Neuron (in vitro differentiated cells): ENCODE measurements at regions not wholly inside any gene's neighbourhood (a gene's known extent, or its start where the extent isn't known, plus 50 kb on each side); places are given as distances from the start of the nearest gene placed in this dataset.

Experiments
- H2AFZ ChIP-seq: one replicate; pipeline ENCODE4 v1.6.1; 2013; ENCODE audit warnings: low read depth, mild to moderate bottlenecking, inconsistent platforms, low read length, moderate library complexity
- H3K27me3 ChIP-seq: one replicate; pipeline ENCODE4 v1.6.1; 2013; ENCODE audit warnings: low read length; ENCODE audit not compliant: insufficient read depth
- H3K36me3 ChIP-seq: one replicate; pipeline ENCODE4 v1.6.1; 2013; ENCODE audit warnings: low read length; ENCODE audit not compliant: insufficient read depth
- H3K4me1 ChIP-seq: one replicate; pipeline ENCODE4 v1.6.1; 2013; ENCODE audit warnings: low read length; ENCODE audit not compliant: insufficient read depth
- H3K4me3 ChIP-seq: 2 replicates; pipeline ENCODE4 v1.5.1; 2013; ENCODE audit warnings: mild to moderate bottlenecking, low read length, moderate library complexity
- H3K9me3 ChIP-seq: one replicate; pipeline ENCODE4 v1.6.1; 2013; ENCODE audit warnings: low read length

DNA sequence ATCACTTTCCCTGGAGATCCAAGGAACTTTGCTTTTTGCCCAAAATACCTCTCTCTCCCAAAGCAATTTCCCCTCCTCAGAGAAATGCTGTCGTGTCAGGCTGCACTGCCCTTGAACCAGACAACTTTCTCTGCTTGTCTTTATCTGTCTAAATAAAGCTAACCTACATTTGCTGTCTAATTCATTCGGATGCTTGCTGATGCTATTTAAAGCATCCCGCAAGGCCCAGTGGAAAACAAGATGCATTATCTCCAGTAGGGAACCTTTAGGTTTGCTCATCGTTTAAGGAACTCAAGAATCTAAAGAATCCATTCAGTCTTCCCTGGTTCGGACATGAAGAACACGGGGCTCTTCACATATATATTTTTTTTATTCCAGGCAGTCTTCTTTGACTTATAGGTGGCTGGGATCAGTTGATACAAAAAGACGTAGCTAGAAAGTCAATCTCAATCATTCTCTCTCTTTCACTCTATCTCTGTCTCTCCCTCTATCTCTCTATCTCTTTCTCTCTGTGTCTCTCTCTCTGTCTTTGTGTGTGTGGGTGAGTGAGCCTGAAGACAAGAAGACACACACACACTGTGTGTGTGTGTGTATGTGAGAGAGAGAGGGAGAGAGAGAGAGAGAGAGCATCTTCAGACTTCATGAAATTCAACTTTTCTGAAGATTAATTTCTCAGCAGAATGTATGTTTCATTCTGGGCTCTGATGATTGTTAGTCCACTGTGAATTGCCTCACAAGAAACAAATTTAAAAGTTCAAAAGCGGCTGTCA lies 92.8 kb upstream of the MKLN1 start:
- no peaks in the 10 kb centered on the region for H3K36me3 ChIP-seq
- H3K27me3 ChIP-seq: no peaks in the 10 kb centered on the region
- no peaks in the 10 kb centered on the region for H3K9me3 ChIP-seq
- peaks cover 15% of the 10 kb centered on the region for H3K4me1 ChIP-seq
- H3K4me3 ChIP-seq: peak overlapping the region; percentile 41
- peak overlapping the region; percentile 97 for H2AFZ ChIP-seq

DNA sequence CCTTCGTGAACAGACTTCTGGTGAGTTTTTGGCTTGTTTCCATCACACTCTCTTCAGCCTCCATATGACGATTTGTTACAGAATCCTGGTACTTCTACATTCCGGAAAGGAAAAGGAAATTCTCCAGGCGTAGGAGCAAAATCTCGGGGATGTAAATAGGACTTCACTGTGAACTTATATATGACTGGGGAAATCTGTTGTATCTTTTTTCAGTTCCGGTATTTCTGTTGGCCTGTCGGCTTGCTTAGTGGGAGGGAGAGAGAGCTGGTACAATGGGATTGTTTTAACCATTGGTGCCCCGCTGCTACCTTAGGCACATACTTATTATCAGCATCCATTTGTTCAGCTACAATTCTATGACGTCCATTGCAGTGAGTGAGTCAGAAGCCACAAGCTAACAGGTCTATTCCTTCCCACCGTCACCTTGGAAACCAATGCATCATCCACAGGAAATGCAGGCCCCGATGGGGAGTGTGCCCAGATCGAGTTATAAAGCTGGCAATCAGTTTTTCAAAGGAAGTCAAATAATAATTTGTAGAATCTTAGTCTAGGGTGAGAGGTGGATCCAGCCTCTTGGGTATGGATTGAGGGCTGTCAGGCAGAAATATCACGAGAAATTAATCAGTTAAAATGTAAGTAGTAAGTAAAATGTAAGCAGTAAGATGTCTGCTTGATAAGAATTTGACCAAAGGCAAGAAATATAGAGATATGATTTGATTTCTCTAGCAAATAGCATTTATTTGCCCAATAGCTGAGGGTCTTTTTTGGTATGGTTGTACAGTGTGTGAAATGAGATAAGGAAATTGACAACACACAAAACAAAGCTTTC lies 92.0 kb upstream of the MKLN1 start:
- Histone ChIP-seq H3K36me3 (no peaks in the 10 kb centered on the region), H3K4me3 (peak overlapping the region; percentile 41), H3K4me1 (peaks cover 15% of the 10 kb centered on the region), H3K27me3 (no peaks in the 10 kb centered on the region), H2AFZ (peak overlapping the region; percentile 97), H3K9me3 (no peaks in the 10 kb centered on the region)

DNA sequence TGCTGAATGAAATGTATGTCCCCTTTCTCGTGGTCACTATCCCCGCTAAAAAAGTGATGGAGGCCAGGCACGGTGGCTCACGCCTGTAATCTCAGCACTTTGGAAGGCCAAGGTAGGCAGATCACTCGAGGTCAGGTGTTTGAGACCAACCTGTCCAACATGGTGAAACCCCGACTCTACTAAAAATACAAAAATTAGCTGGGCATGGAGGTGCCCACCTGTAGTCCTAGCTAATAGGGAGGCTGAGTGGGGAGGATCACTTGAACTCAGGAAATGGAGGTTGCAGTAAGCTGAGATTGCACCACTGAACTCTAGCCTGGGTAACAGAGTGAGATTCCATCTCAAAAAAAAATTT lies 91.4 kb upstream of the MKLN1 start:
- Histone ChIP-seq H3K9me3 (no peaks in the 10 kb centered on the region), H3K4me1 (peaks cover 15% of the 10 kb centered on the region), H3K36me3 (no peaks in the 10 kb centered on the region), H3K27me3 (no peaks in the 10 kb centered on the region), H3K4me3 (no peak overlapping the region), H2AFZ (peak overlapping the region; percentile 97)

DNA sequence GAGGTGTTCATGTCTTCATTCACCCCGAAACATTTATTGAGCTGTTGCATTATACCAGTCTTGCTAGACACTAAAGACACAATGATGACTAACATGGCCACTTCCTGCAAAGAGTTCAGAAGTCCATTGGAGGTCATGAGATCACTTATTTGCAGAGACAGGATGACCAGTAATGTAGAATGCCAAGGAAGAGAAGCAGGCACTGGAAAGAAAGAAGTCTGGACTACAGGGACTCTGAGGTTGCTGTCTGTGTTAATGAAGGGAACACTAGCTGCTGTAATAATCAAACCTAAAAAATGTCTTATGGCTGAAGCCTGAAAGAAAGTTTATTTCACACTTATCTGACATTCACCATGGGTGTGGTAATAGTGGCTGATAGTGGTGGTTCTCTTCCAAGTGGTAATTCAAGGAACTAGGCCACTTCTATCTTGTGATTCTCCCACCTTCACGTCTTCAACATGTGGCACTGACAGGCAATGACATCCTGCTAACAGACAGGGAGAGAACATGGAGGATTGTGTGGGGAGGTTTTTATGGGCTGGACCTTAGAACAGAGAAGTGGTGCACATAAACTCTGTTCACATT lies 89.2 kb upstream of the MKLN1 start:
- no peaks in the 10 kb centered on the region for H3K9me3 ChIP-seq
- peaks cover 15% of the 10 kb centered on the region for H3K4me1 ChIP-seq
- H3K27me3 ChIP-seq: no peaks in the 10 kb centered on the region
- H2AFZ ChIP-seq: no peak overlapping the region
- H3K36me3 ChIP-seq: no peaks in the 10 kb centered on the region
- H3K4me3 ChIP-seq: no peak overlapping the region

DNA sequence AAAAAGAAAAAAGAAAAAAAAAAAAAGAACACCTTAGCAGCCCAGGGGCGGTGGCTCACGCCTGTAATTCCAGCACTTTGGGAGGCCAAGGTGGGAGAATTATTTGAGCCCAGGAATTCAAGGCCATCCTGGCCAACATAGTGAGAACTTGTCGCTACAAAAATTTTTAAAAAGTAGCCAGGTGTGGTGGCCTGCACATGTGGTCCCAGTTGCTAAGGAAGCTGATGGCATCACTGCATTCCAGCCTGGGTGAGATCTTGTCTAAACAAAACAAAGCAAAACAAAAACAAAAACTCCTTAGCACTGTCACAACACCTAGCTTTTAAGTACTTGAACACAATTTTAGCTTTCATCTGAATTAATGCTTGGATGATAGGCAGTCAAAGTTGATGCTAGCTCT lies 86.3 kb upstream of the MKLN1 start:
- H2AFZ ChIP-seq: no peak overlapping the region
- H3K4me3 ChIP-seq: no peak overlapping the region
- no peaks in the 10 kb centered on the region for H3K36me3 ChIP-seq
- no peaks in the 10 kb centered on the region for H3K9me3 ChIP-seq
- H3K4me1 ChIP-seq: no peaks in the 10 kb centered on the region
- H3K27me3 ChIP-seq: no peaks in the 10 kb centered on the region

DNA sequence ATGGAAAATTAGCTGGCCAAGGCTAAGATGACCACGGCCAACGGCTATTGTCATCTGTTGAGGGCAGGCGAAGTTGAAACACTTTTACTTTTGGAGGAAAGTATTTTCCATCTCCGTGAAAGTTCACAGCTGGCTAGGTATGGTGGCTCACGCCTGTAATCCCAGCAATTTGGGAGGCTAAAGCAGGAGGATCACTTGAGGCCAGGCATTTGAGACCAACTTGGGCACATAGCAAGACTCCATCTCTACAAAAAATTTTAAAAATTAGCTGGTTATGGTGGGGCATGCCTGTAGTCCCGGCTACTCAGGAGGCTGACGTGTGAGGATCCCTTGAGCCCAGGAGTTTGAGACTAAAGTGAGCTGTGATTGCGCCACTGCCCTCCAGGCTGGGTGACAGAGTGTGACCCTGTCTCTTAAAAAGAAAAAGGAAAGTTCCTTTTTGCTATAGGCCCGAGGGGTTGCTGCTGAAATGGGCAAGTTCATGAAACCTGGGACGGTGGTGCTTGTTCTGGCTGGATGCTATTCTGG lies 85.5 kb upstream of the MKLN1 start:
- no peaks in the 10 kb centered on the region for H3K36me3 ChIP-seq
- no peaks in the 10 kb centered on the region for H3K9me3 ChIP-seq
- no peaks in the 10 kb centered on the region for H3K27me3 ChIP-seq
- no peak overlapping the region for H3K4me3 ChIP-seq
- no peaks in the 10 kb centered on the region for H3K4me1 ChIP-seq
- H2AFZ ChIP-seq: no peak overlapping the region

DNA sequence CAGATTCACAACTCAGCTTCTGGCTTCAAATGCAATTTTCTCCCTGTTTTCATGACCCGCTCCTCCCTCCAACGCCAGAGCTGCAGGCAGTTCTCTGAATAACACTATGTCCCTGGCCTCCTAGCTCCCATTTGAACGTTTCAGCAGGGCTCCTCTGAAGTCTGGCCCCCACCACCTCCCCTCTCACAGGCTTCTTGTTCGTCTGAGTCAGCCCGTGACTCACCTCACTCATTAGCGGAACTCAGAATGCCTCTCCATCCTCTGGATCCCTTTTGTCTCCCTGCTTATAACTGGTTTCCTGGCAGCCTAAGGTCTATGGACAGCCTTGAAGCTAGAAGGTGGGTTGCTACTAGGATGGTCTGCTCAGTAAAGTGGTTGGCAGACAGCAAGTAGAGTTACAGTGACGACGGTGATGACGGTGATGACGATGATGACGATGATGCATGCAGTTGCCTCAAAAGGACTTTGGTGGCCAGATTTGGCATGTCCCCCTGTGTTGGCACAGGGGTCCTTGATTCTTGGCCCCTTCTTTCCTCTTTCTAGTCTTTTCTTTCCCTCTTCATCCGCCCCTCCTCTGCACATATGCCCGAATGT lies 83.3 kb upstream of the MKLN1 start:
- no peaks in the 10 kb centered on the region for H3K36me3 ChIP-seq
- H3K9me3 ChIP-seq: no peaks in the 10 kb centered on the region
- no peak overlapping the region for H3K4me3 ChIP-seq
- no peak overlapping the region for H2AFZ ChIP-seq
- no peaks in the 10 kb centered on the region for H3K4me1 ChIP-seq
- no peaks in the 10 kb centered on the region for H3K27me3 ChIP-seq

DNA sequence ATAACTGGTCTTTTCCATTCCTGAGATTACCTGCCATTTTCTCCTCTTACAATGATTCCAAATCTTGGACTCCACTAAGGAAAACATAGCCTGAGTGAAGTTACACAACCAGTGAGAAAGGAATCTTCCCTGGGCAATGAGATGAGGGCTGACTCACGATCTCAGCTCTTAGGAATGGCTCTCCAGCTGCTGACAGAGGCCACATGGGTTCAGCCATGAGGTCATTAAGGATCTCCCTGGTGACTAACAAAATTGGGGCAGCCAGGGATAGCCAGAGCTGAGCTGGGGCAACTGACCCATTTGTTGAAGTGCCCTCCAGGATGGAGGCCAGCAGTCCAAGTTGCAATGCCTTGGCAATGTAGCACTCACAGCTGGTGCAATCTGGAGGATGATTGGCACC lies 78.7 kb upstream of the MKLN1 start:
- H2AFZ ChIP-seq: no peak overlapping the region
- no peaks in the 10 kb centered on the region for H3K9me3 ChIP-seq
- no peak overlapping the region for H3K4me3 ChIP-seq
- H3K4me1 ChIP-seq: no peaks in the 10 kb centered on the region
- H3K27me3 ChIP-seq: no peaks in the 10 kb centered on the region
- no peaks in the 10 kb centered on the region for H3K36me3 ChIP-seq

DNA sequence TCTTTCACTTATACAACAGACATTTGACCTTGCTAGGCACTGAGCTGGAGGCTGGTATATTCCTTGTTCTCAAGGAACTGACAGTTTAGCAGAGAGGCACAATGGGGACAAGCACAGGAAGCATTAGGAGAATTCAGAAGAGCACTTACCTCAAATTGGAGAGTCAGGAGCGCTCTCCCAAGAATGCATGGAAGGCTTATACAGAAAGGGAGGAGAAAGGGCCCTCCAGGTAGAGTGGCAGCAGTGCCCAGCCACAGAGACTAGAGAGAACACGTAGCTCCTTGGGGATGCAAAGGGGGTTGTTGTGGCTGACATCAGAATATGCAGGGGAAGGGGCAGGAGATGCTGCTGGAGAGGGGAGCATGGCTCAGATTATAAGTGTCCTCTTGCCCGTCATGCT lies 78.2 kb upstream of the MKLN1 start:
- no peak overlapping the region for H3K4me3 ChIP-seq
- H3K4me1 ChIP-seq: no peaks in the 10 kb centered on the region
- H3K36me3 ChIP-seq: no peaks in the 10 kb centered on the region
- no peak overlapping the region for H2AFZ ChIP-seq
- no peaks in the 10 kb centered on the region for H3K9me3 ChIP-seq
- H3K27me3 ChIP-seq: no peaks in the 10 kb centered on the region

DNA sequence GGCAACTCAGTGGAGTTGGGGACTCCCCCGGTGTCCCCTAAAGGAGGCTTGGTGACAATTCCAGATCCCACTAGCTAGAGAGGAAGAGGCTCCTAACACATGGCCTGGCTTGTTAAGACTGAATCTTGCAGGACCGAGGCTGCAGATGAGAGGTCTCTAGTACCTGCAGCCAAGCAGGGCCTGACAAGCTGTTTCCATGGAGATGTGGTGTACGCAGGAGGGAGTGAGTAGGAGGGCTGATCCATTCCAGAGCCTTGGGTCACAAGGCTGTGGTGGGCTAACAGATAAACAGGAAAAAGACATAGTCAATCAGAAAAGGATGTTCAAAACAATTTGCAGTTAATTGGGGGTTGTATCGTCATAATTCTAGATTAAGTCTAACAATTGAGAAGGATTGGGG lies 77.3 kb upstream of the MKLN1 start:
- no peaks in the 10 kb centered on the region for H3K36me3 ChIP-seq
- H3K4me1 ChIP-seq: no peaks in the 10 kb centered on the region
- no peaks in the 10 kb centered on the region for H3K27me3 ChIP-seq
- no peak overlapping the region for H2AFZ ChIP-seq
- peaks cover 2% of the 10 kb centered on the region for H3K9me3 ChIP-seq
- no peak overlapping the region for H3K4me3 ChIP-seq

DNA sequence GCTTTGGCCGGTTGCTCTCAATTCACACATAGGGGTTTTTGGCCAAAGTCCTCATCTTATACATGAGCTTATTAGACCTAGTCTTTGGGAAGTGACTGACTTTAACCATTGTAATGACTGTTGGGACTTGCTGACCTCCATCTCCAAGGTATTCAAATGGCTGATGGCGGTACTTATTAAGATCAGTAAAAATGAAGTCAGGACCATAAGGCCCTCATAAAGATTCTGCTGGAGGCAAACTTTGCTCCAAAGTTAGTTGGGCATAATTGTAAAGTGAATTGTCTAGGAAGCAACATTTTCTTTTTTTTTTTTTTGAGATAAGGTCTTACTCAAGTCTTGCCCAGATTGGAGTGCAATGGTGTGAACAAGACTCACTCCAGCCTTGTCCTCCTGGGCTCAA lies 76.3 kb upstream of the MKLN1 start:
- Histone ChIP-seq H3K4me3 (no peak overlapping the region), H3K9me3 (peaks cover 2% of the 10 kb centered on the region), H3K36me3 (no peaks in the 10 kb centered on the region), H2AFZ (no peak overlapping the region), H3K4me1 (no peaks in the 10 kb centered on the region), H3K27me3 (no peaks in the 10 kb centered on the region)

DNA sequence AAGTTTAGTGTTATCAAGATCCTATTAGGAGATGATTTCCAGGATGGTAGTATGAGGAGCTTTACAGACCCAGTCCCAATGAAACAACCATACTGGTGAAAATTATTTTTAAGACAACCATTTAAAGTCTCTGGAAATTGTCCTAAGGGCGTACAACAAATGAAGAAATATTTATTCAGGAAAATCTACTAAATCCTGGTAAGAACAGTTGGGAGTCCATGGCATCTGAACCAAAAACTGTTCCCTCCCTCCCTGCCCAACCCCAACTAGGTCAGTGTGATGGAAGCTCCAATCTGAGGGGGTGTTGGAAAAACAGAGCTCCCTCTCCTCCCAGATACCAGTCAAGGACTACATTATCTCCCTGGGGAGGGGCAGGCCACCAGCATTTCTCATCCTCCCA lies 74.7 kb upstream of the MKLN1 start:
- Histone ChIP-seq H3K4me3 (no peak overlapping the region), H3K27me3 (no peaks in the 10 kb centered on the region), H3K36me3 (no peaks in the 10 kb centered on the region), H3K4me1 (no peaks in the 10 kb centered on the region), H2AFZ (no peak overlapping the region), H3K9me3 (peaks cover 2% of the 10 kb centered on the region)

DNA sequence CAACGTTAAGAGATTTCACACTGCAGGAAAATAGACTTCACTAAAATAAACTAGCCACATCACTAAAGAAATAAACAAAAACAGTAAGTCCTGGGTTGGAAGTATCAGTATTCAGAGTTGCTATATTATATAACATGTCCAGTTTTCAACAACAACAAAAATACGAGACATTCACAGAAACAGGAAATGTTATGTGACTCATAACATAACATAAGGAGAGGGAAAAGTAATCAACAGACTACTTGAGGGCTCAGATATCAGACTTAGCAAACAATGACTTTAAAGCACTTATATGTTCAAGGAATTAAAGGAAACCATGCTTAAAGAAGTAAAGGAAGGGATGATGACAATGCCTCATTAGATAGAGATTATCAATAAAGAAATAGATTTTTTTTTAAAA lies 73.5 kb upstream of the MKLN1 start:
- no peak overlapping the region for H3K4me3 ChIP-seq
- no peaks in the 10 kb centered on the region for H3K4me1 ChIP-seq
- H3K27me3 ChIP-seq: no peaks in the 10 kb centered on the region
- no peak overlapping the region for H2AFZ ChIP-seq
- H3K9me3 ChIP-seq: peaks cover 2% of the 10 kb centered on the region
- no peaks in the 10 kb centered on the region for H3K36me3 ChIP-seq
